HG03469 (cell line): ENCODE measurements at regions not wholly inside any gene's neighbourhood (a gene's known extent, or its start where the extent isn't known, plus 50 kb on each side); places are given as distances from the start of the nearest gene placed in this dataset.

Experiments
- ATAC-seq: cut with Tn5 transposase; IDR thresholded peaks from one replicate; pipeline ENCODE4 v1.9.1; 2021; ENCODE audit warnings: mild to moderate bottlenecking, moderate library complexity, moderate number of reproducible peaks; ENCODE audit not compliant: unreplicated experiment

DNA sequence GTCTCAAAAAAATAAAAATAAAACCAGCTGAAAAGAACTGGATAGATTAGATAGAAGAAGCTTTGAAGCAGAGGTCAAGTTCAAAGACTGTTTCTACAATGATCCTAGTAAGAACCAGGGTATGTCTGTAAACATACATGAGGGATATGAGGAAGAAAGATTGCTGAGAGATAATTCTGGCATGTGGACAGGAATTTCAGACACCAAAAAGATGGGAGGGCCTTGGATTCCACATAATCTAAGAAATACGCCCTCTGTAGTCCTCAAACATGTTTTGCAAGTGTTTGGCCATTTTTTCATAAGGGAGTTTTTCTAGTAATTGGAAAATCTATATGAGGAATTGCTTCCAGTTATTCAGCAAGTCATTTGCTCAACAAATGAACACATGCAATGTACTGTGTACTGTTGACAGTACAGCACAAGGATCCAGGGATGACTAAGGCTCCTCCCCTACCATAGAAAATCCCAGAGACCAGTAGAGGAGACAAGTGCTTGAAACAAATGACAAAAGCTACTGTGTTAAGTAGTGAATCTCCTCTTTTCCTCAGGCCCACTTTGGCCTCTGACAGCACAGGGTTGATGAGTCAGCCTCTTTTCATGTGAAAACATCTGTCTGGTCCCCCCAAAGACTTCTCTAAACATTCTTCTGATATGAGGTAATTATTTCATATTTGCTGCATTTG, 795.9 kb downstream of the MAFB start:
- no peak for ATAC-seq

DNA sequence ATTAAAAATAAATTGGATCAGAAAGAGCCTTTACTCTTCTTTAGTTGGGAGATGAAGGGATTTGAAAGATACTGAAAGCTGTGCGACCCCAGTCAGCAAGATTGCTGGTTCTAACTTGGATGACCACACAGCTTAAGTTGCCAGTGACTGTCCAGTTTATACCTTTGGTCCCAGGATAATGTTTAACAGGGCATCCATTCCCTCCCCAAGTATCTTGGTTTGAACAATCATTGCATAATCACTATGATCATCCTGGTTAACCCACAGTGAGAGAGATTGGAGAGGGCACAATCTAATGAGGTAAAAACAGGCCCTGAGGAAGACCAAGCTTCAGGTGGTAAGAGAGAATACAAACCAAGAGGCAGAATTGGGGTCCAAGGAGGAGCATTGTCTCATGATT, 798.3 kb downstream of the MAFB start:
- no peak for ATAC-seq

DNA sequence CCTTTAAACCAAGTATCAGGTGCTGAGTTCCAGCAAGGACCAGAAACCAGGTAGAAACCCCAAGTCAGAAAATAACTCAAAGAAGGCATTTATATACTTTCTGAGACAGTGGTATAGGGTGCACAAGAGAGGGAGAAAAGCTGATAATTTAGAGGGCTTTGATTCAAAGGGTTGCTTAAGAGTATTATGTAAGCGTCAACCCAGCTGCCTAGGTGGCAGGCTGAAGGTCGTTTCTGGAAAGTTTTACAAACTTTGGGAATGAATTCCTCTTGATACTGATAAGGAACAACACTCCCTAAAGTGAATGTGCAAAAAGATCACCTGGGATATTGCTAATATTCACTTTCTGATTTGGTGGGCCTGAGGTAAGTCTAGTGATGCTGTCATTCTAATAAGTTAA, 800.7 kb downstream of the MAFB start:
- no peak for ATAC-seq

DNA sequence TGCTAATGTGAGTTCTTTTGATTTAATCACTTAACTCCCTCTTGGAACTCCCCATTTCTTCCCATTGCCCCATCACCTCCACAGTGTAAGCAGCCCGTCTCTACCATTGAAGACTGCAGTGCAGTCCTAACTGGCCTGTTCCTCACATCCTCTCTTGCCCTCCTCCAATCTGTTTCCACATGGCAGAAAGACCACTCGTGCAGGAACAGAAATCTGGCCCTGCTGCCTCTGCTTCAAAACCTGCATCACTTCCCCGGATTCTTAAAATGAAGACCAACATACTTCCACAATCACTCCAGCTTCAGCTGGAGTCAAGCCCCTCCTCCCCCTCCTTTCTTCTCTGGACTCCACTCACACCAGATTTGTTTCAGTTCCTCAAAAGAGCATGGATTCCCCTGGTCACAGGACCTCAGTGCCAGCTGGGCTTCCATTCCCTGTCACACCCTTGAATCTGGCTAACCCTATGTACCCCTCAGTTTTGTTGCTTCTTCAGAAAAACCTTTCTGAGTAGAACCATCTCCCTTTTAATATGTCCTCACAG, 802.3 kb downstream of the MAFB start:
- no peak for ATAC-seq

DNA sequence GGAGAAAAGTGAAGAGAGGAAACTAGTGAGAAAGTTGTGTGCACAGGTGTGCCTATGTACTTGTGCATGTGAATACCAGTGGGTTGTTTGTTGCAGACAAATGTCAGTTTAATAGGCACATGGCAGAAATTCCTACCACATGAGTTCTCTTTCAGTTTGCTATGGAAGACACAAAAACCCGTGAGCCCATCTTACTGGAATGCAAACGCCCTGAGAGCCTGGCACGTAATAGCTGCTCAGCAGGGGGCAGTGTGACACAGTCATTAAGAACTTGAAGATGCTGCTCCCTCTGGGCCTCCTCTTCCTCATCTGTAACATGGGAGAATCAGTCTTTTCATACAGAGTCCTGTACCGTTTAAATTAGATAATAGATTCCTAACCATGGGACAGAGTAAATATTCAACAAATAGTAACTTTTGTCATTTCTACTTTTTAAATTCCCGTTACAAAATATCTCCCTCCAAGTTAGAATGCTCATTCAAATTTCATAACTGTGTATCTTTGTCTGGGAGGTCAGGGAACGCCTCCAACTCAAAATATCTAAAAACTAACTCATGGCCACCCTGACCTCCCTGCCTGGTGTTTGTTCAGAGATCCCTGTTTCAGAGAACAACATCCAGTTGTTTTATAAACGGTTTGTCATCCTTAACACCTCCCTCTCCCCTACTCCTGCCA, 802.9 kb downstream of the MAFB start:
- no peak for ATAC-seq

DNA sequence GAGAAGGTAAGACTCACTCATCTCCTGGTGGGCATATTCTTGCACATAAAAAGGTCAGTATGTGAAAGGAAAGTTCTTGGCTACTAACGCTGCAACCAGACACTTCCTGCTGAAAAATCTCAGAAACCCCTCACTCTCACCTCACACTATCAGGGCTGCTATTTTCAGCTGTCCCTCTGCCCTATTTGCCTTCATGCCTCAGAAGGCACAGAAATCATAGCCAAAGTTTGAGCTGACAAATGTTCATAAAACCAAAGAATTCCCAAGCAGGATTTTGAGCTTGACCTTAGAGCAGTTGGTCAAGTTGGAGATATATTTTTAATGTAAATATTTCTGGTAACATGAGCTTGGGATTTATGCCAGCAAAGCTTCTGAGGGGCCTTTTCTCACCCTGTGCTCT, 806.2 kb downstream of the MAFB start:
- no peak for ATAC-seq

DNA sequence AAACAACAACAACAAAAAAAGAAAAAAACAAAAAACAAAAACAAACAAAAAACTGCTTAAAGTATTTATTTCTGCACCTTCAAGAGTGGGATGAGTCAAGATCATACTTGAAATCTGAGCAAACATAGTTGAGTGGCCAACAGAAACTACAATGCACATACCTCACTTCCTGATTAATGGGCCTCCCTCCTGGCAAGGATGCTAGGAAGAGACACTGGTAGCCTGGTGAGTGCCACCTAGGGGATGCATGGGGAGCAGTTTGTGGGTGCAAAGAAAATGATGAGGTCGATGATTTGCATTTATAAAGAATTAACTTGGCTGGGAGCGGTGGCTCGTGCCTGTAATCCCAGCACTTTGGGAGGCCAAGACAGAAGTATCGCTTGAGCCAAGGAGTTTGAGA, 808.1 kb downstream of the MAFB start:
- ATAC-seq: no peak

DNA sequence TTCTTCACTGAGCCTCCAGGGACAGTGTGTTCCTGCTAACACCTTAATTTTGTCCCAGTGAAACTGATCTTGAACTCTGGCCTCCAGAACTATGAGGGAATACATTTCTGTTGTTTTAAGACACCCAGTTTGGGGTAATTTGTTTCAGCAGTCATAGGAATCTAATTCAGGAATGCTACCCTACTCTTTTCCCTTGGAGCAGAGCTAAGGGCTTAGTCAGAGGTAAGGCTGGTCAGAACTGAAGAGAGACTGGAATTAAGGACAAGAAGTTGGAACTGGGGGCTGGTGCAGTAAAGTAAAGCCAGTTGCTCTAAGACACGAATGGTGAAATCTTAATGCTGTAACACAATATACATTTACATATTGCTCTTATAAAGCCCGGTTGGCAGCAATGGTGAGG, 809.7 kb downstream of the MAFB start:
- ATAC-seq: no peak

DNA sequence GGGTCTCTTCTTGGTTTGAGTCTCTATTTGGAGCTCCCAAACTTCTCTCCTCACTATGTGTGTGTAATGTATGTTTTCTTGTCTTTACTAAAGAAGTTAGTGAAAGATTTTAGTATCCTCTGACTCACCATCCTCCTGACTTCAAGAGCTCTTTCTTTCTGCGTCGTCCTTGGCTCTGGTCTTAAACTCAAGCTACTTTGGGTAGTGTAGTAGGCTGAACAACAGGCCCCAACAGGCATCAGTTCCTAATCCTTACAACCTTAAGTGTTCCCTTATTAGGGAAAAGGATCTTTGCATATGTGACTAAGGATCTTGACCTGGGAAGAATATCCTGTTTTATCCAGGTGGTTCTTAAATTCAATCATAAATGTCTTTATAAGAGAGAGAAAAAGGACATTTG, 810.2 kb downstream of the MAFB start:
- ATAC-seq: no peak

DNA sequence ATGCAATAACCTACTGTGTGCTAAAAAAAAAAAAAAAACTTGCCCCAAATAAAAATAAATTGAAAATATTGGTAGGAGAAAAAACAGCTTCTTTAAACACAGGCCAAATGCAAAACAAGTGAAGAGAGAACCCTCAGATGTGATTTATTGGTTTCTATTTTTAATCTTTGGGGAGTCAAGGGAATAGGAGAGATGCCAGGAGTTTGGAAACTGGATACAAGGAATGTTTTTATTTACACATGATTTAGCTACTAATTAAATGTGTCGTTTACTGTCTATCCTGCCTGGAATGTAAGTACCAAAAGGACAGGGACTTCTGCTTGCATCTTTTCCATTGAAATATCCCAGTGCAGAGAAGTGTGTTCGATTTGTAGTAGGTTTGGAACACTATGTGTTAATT, 810.7 kb downstream of the MAFB start:
- ATAC-seq: no peak

DNA sequence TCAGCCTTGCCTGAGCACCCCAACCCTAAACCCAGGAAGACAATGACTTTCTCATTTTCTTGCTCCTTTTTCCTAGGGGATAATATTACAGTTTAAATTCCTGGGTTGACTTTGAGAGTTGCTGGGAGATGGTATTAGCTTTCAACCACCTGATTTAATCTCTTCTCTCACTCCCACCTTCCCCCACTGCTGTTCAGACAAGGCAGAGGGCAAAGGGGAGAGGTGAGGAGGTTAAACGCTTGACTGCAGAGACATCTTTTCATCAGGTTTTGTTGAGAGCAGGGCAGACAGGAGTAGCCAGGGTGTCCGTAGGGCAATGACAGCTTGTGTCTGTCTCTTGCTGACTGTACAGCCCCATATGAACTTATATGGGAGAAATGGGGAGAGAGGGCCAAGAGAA, 811.2 kb downstream of the MAFB start:
- ATAC-seq: no peak

DNA sequence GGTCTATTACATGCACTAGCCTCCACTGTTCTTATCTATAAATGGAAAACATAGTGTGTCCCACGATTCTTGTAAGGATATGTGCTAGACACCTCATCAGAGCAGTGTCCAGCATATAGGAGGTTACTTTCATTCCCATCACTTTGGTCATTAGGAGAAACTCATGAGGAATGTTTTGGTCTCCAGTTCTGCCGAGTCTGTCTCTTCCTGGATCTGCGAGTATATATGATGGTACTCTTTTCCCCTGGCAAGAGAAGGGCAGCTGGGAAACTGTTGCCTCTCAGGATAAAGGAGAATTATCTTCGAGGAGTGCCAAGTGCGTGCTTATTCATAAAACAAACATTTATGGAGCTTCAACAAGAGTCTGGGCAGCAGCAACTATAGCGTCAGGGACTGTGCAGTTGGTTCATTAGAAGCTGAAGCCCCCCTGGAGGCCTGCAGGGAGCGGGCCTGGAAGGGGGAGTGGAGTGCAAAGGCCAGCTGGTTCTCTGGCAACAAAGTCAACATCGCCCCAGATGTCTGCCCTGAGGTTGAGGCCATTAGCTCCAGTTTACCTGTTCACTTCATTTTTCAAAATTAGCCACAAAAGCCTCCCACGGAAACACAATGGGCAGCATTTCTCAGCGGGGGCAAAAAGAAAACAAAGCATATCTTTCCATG, 811.9 kb downstream of the MAFB start:
- no peak for ATAC-seq

DNA sequence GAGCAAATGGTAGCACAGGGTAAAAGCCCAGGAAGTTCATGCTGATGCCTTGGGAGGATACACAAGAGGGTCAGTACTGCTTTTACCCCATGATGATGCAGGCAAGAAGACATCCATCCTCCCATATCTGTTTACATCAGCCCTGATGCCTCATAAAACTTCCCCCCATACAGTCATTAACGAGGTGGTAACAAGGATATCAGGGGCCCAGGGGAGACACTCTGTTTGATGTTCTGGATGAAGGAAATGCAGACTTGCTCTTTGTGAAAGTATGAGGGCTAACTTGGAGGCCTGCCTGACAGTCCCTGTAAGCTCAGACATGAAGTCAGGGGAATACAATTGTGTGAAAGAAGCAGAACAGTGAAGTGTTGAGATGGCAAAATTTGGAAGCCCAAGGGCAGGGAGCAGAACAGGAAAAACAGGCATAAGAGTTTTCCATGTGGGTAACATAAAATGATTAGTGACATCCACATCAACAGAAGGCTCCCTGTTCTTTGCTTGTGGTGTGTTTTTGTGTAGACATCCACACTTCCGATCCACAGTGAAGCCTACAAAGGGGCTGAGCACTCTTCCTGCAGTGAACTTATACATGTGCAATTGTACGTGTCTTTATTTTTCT, 813.4 kb downstream of the MAFB start:
- no peak for ATAC-seq

DNA sequence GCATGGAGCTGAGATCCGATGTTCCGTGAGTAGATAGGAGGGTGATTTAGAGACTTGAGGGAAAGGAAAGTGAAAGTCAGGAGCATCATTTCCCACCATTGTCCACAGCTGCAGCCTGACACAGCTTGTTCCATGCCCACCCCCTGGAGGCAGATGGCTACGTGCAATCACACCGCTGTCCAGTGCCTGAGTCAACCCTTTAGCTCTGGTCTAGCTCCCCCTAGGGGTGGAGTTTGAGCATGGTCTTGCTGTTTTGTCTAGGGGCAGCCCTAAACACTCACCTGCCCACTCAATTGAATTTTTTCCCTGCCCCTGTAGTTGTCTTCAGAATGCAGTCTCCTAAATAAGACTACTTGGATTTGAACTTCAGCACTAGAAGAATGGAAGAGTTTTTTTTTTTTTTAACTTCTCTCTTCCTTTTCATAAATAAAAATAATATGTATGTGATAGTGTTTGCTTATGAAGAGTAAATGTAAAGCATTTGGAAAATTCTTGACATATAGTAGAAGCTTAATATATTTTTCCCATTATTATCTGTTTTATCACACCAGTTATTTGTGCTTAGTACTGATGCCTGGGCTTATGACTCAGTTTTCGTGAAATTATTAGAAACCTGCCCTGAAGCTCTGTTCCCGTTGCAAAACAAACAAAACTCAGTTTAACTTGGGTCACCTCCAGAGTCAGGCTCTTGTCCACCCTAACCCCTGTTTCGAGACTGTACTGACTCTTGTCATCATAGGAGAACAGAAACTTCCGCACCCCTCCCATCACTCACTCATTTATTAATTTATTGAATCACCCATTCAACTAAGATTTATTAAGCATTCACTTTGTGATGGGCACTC, 814.8 kb downstream of the MAFB start:
- ATAC-seq: peak; percentile 84

DNA sequence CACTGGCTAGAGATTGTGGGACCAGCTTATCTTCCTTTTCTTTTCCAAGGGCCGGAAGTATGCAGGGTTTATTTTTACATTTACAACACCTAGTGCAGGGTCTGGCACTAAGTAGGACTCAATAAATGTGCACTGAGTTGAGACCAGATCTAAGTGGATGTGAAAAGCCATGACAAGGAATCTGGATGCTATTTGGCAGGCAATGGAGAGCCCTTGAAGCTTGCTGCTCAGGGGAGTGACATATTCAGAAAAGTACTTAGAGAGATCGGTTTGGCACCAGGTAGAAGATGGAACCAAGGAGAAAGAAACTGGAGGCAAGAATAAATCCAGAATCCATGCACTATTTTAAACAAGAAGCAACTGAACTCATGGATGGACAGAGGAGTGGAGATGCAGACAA, 815.8 kb downstream of the MAFB start:
- no peak for ATAC-seq

DNA sequence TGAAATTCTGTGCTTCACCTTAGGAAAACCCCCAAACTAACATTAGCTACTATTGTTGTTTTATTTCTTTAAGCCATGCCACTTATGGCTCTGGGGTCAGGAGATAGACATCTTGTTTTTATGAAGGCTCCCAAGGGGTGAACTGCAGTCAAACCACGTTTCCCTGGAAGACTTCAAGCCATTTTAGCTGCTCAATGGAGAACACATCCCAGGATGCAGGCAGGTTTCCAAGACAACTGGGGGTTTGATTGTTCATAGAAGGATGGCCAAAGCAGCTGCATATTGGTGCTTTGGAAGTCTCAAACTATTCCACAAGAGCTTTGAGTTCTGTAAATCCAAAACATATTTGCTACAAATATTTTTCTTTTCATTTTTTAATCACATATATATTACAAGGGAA, 818.0 kb downstream of the MAFB start:
- no peak for ATAC-seq

DNA sequence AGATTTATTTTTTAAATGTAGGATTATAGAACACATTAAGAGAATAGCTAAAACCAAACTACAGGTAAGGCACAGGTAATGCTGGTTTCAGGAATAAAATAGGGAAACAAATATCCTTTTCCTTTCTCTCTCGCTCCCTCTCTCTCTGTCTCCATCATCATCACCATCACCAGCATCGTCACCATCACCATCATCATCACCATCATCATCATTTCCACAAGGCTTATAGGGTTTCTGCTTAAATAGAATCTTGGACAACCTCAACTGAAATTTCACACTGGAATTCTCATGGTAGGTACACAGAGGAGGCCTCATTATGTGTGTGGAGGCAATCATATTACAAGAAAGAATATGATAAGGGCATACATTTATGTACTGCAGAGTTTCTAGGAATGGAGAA, 823.6 kb downstream of the MAFB start:
- ATAC-seq: no peak

DNA sequence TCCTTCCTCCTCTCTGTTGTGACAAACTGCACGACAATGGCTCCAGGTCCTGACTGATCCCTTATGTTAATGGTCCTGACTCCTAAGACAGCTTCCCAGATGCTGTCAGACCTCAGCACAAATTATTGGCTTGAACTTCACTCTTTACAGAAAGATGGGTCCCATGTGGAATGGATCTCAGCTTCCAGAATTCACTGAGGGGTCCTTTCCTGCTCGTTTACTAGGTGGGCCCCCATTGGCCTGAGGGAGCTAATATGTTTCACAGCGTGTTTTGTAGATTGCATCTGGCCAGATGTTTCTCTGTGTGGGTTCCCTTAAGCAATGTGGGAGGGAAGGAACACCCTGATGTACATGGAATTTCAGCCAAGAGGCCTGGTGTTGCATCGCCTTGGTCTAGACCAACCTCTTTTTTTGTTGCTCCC, 826.6 kb downstream of the MAFB start:
- ATAC-seq: no peak

DNA sequence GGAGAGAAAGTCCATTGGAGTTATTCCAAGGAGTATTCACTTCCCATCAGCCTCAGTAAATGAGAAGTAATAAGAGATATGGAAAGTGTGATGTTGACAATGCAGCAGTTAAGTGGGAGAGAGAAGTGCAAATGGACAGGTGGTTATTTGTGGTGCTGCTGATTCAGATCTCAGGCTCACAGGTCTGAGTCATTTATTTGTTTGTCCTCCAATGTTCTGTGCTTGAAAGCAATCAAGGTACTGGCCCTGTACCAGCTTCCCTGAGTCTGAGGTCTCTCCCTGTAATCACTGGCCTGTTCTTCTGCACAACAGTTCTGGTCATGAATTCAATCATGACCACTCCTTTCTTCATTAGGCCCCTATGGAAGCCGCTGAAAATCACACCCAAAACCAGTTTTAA, 827.7 kb downstream of the MAFB start:
- no peak for ATAC-seq

DNA sequence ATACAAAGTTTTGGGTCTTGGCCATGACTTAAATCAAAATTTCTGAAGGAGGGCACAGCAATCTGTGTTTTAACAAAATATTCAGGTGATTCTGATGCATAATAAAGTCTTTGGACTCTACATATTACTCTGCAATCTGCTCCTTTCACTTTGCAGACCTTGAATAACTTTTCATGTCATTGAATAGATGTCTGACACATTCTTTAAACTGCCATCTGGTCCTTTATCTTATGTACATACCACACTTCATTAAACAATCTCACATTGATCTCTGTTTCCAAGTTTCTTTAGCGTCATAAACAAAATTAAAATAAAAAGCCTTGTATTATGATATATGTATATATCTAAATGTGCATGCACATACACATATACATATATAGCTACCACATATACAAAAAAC, 831.2 kb downstream of the MAFB start:
- ATAC-seq: no peak

DNA sequence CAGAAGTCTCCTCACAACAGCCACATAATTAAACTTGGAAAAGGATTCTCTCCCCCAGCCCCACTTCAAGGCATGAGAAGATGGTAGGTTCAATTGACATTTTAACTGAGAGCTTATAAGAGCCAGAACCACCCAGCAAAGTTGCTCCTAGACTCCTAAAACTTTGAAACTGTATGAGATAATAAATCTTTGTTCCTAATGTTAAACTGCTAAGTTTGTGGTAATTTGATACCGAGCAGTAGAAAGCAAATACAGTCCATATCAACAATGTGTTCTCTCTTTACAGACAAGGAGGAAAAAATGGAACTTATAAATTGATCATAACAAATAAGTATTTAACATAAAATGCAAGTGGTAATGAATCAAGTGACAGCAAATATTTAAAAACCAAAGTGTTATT, 831.8 kb downstream of the MAFB start:
- ATAC-seq: no peak
